Mesenchymal stem cell (in vitro differentiated cells and primary cell): ENCODE measurements at regions not wholly inside any gene's neighbourhood (a gene's known extent, or its start where the extent isn't known, plus 50 kb on each side); places are given as distances from the start of the nearest gene placed in this dataset.

Experiments used
- DNase-seq: peaks from one replicate; pipeline ENCODE4 v3.0.0-alpha.2; 2013
- H2AFZ ChIP-seq: one replicate; pipeline ENCODE4 v1.6.1; 2013; ENCODE audit warnings: low read depth, mild to moderate bottlenecking, control low read depth, inconsistent platforms, low read length, moderate library complexity
- H2AK5ac ChIP-seq: 2 replicates; pipeline ENCODE4 v1.6.1; 2013; ENCODE audit warnings: low read length, moderate library complexity, mild to moderate bottlenecking, inconsistent platforms; ENCODE audit not compliant: severe bottlenecking
- H2BK120ac ChIP-seq: one replicate; pipeline ENCODE4 v1.6.1; 2013; ENCODE audit warnings: low read depth, mild to moderate bottlenecking, inconsistent platforms, low read length, moderate library complexity
- H2BK12ac ChIP-seq, 2 experiments: one replicate each; pipeline ENCODE4 v1.6.1; 2013; ENCODE audit warnings: inconsistent platforms in 2 of 2, low read length in 2 of 2, mild to moderate bottlenecking in 2 of 2, moderate library complexity in 2 of 2, control low read depth in 1 of 2
- H2BK15ac ChIP-seq: one replicate; pipeline ENCODE4 v1.6.1; 2013; ENCODE audit warnings: mild to moderate bottlenecking, low read depth, inconsistent platforms; ENCODE audit not compliant: poor library complexity, severe bottlenecking
- H2BK5ac ChIP-seq: 2 replicates; pipeline ENCODE4 v1.6.1; 2013; ENCODE audit warnings: low read depth, mild to moderate bottlenecking, low read length, control low read depth, inconsistent platforms; ENCODE audit not compliant: poor library complexity, severe bottlenecking
- H3K14ac ChIP-seq, 2 experiments: one replicate each; pipeline ENCODE4 v1.6.1; 2013; ENCODE audit warnings: inconsistent platforms in 2 of 2, low read length in 2 of 2, control low read depth in 1 of 2, mild to moderate bottlenecking in 1 of 2, moderate library complexity in 1 of 2
- H3K18ac ChIP-seq, 2 experiments: one replicate each; pipeline ENCODE4 v1.6.1; 2013; ENCODE audit warnings: inconsistent platforms in 2 of 2, low read length in 2 of 2, control low read depth in 1 of 2, low read depth in 1 of 2, mild to moderate bottlenecking in 1 of 2
- H3K23ac ChIP-seq, 2 experiments: one replicate each; pipeline ENCODE4 v1.6.1; 2013; ENCODE audit warnings: inconsistent platforms in 2 of 2, low read length in 2 of 2, mild to moderate bottlenecking in 2 of 2, moderate library complexity in 2 of 2, control low read depth in 1 of 2
- H3K27ac ChIP-seq: 2 replicates; pipeline ENCODE4 v1.5.1; 2013; ENCODE audit warnings: mild to moderate bottlenecking, moderate library complexity, low read length, control low read depth, inconsistent platforms; ENCODE audit not compliant: poor library complexity, severe bottlenecking
- H3K27me3 ChIP-seq, 2 experiments: 2 replicates each; pipeline versions ENCODE4 v1.6.1 to v1.7.0; 2013; ENCODE audit warnings: low read length in 2 of 2, mild to moderate bottlenecking in 2 of 2, moderate library complexity in 2 of 2, control low read depth in 1 of 2, inconsistent platforms in 1 of 2; ENCODE audit not compliant: control insufficient read depth in 1 of 2, insufficient read depth in 1 of 2
- H3K36me3 ChIP-seq, 2 experiments: 2 replicates each; pipeline versions ENCODE4 v1.6.1 to v1.7.0; 2013; ENCODE audit warnings: low read length in 2 of 2, control low read depth in 1 of 2, inconsistent platforms in 1 of 2, low read depth in 1 of 2, mild to moderate bottlenecking in 1 of 2; ENCODE audit not compliant: insufficient read depth in 2 of 2, control insufficient read depth in 1 of 2
- H3K4ac ChIP-seq, 2 experiments: one replicate each; pipeline ENCODE4 v1.6.1; 2013; ENCODE audit warnings: inconsistent platforms in 2 of 2, low read length in 2 of 2, mild to moderate bottlenecking in 2 of 2, moderate library complexity in 2 of 2, control low read depth in 1 of 2, low read depth in 1 of 2
- H3K4me1 ChIP-seq: 2 replicates; pipeline ENCODE4 v1.6.1; 2013; ENCODE audit warnings: low read depth, low read length, control low read depth; ENCODE audit not compliant: control insufficient read depth, insufficient read depth
- H3K4me2 ChIP-seq: 2 replicates; pipeline ENCODE4 v1.6.1; 2013; ENCODE audit warnings: low read length, mild to moderate bottlenecking, inconsistent platforms; ENCODE audit not compliant: poor library complexity, severe bottlenecking
- H3K4me3 ChIP-seq, 2 experiments: 2 replicates each; pipeline versions ENCODE4 v1.5.1 to v1.7.0; 2013; ENCODE audit warnings: low read length in 2 of 2, mild to moderate bottlenecking in 2 of 2, control low read depth in 1 of 2, low read depth in 1 of 2; ENCODE audit not compliant: insufficient read depth in 1 of 2
- H3K79me1 ChIP-seq: replicated peaks from 2 replicates; pipeline ENCODE4 v1.6.1; 2013; ENCODE audit warnings: mild to moderate bottlenecking, control low read depth, low read length, inconsistent platforms; ENCODE audit not compliant: poor library complexity, severe bottlenecking
- H3K9ac ChIP-seq: 2 replicates; pipeline ENCODE4 v1.7.0; 2013; ENCODE audit warnings: mild to moderate bottlenecking, low read length, moderate library complexity
- H3K9me3 ChIP-seq: 2 replicates; pipeline ENCODE4 v1.7.0; 2013; ENCODE audit warnings: mild to moderate bottlenecking, low read length; ENCODE audit not compliant: control insufficient read depth
- H4K8ac ChIP-seq: one replicate; pipeline ENCODE4 v1.6.1; 2013; ENCODE audit warnings: inconsistent platforms, mild to moderate bottlenecking, low read length, moderate library complexity
- H4K91ac ChIP-seq: one replicate; pipeline ENCODE4 v1.6.1; 2013; ENCODE audit warnings: mild to moderate bottlenecking, low read length, inconsistent platforms
- WGBS: methylation state at CpG from one replicate; pipeline ENCODE4 v1.1.7; 2013; ENCODE audit warnings: mixed read lengths; 5-methylcytosine and 5-hydroxymethylcytosine counted together

GRCh38 chr1:30416221-30416820 is 307.1 kb downstream of the MATN1 start:
- Histone ChIP-seq H2AFZ (no peak overlapping the region), H3K27me3 (peaks cover 0 to 50% of the 10 kb centered on the region in 2 experiments), H2BK5ac (no peak overlapping the region), H3K9me3 (no peaks in the 10 kb centered on the region), H3K27ac (no peak overlapping the region), H3K4me3 (no peak overlapping the region), H2BK15ac (no peak overlapping the region), H3K79me1 (no peaks in the 10 kb centered on the region), H3K9ac (no peak overlapping the region), H3K4me2 (no peak overlapping the region), H3K23ac (no peak overlapping the region), H3K4ac (no peak overlapping the region), H4K91ac (no peak overlapping the region), H3K4me1 (no peaks in the 10 kb centered on the region), H2BK12ac (no peak overlapping the region), H4K8ac (no peak overlapping the region), H3K14ac (no peak overlapping the region), H2BK120ac (no peak overlapping the region), H3K18ac (no peak overlapping the region), H3K36me3 (no peaks in the 10 kb centered on the region), H2AK5ac (no peak overlapping the region)
- 69% methylated on average over 5 of the region's 6 CpGs for WGBS
- no peak for DNase-seq

DNA sequence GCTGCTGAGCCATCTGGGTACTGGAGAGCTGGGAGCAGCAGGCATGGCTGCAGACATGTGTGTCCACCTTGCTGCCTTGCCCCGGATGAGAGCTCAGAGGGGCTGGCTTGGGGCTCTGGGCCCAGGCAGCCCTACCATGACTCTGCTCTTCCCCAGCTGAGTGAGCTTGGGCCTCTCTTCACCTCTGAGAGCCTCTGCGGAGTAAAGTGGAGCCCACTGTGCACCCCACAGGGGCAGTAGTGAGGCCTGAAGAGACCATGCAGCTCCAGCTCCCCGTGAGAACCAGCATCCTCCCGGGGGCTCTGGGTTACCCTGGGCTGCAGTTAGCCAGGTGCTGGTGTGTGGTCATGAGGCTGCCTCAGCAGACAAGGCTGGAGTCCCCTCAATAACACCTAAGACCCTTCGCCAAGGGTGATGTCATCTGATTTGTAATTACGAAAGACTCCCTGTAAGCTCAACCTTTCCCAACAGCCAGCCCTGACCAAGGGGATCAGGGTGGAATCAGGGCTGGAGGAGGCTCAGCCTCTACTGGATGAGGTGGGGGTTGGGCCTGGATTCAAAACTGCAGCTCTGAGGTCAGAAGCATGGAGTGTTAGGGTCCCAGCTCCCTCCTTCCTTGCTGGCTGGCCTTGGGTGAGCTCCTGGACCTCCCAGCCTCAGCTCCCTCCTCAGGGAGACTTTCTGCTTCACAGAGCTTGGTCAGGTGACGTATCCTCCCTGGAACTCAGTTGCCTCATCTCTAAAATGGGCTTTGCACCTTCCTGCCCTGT is 308.0 kb downstream of the MATN1 start:
- H3K9ac ChIP-seq = no peak overlapping the region
- H2AK5ac ChIP-seq = no peak overlapping the region
- no peaks in the 10 kb centered on the region for H3K9me3 ChIP-seq
- no peaks in the 10 kb centered on the region for H3K79me1 ChIP-seq
- no peak overlapping the region for H3K14ac ChIP-seq
- no peak overlapping the region for H2BK12ac ChIP-seq
- no peak overlapping the region for H2BK5ac ChIP-seq
- H3K23ac ChIP-seq = no peak overlapping the region
- H3K27me3 ChIP-seq = peaks cover 0 to 41% of the 10 kb centered on the region in 2 experiments
- no peak overlapping the region for H3K4me2 ChIP-seq
- H2BK120ac ChIP-seq = no peak overlapping the region
- 62% methylated on average over 5 of the region's 7 CpGs for WGBS
- no peak overlapping the region for H2BK15ac ChIP-seq
- DNase-seq = no peak
- no peak overlapping the region for H2AFZ ChIP-seq
- H3K4me3 ChIP-seq = no peak overlapping the region
- no peak overlapping the region for H3K27ac ChIP-seq
- H3K18ac ChIP-seq = no peak overlapping the region
- no peak overlapping the region for H4K8ac ChIP-seq
- H4K91ac ChIP-seq = no peak overlapping the region
- H3K4ac ChIP-seq = no peak overlapping the region
- no peaks in the 10 kb centered on the region for H3K36me3 ChIP-seq
- H3K4me1 ChIP-seq = no peaks in the 10 kb centered on the region

DNA sequence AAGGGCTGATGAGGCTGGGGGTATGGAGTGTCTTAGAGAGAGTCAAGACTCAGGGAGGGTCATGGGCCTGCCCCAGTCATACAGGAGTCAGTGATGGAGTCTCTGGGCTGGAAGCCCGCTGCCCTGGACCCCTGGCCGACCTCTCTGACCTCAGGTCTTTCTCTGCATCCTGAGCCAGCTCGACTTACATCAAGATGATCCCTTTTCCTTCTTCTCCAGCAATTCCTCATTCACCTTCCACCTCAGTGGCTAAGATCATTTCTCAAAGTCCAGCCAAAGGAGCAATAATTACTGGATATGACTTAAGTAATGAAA is 308.6 kb downstream of the MATN1 start:
- no peak overlapping the region for H4K91ac ChIP-seq
- H3K27ac ChIP-seq = no peak overlapping the region
- H3K4me3 ChIP-seq = no peak overlapping the region
- H2AFZ ChIP-seq = no peak overlapping the region
- H3K36me3 ChIP-seq = no peaks in the 10 kb centered on the region
- no peak for DNase-seq
- H3K14ac ChIP-seq = no peak overlapping the region
- H3K4me2 ChIP-seq = no peak overlapping the region
- H3K79me1 ChIP-seq = no peaks in the 10 kb centered on the region
- no peak overlapping the region for H2BK5ac ChIP-seq
- H3K23ac ChIP-seq = no peak overlapping the region
- H3K4ac ChIP-seq = no peak overlapping the region
- H2AK5ac ChIP-seq = no peak overlapping the region
- H2BK15ac ChIP-seq = no peak overlapping the region
- H2BK120ac ChIP-seq = no peak overlapping the region
- H2BK12ac ChIP-seq = no peak overlapping the region
- no peaks in the 10 kb centered on the region for H3K9me3 ChIP-seq
- H4K8ac ChIP-seq = no peak overlapping the region
- peaks cover 0 to 36% of the 10 kb centered on the region in 2 experiments for H3K27me3 ChIP-seq
- 80% methylated on average over 1 of the region's 3 CpGs for WGBS
- no peak overlapping the region for H3K9ac ChIP-seq
- H3K18ac ChIP-seq = no peak overlapping the region
- H3K4me1 ChIP-seq = no peaks in the 10 kb centered on the region

GRCh38 chr1:30414086-30414850 is 309.1 kb downstream of the MATN1 start:
- no peak overlapping the region for H3K14ac ChIP-seq
- no peaks in the 10 kb centered on the region for H3K36me3 ChIP-seq
- H3K4me2 ChIP-seq = no peak overlapping the region
- no peak for DNase-seq
- H2AK5ac ChIP-seq = no peak overlapping the region
- H2BK120ac ChIP-seq = no peak overlapping the region
- H4K91ac ChIP-seq = no peak overlapping the region
- H3K27me3 ChIP-seq = peaks cover 0 to 30% of the 10 kb centered on the region in 2 experiments
- WGBS = 69% methylated on average over 14 of the region's 14 CpGs
- H3K4me3 ChIP-seq = no peak overlapping the region
- H3K4ac ChIP-seq = no peak overlapping the region
- no peak overlapping the region for H2BK5ac ChIP-seq
- no peak overlapping the region for H2BK15ac ChIP-seq
- H3K4me1 ChIP-seq = no peaks in the 10 kb centered on the region
- H3K27ac ChIP-seq = no peak overlapping the region
- H2BK12ac ChIP-seq = no peak overlapping the region
- no peaks in the 10 kb centered on the region for H3K79me1 ChIP-seq
- H4K8ac ChIP-seq = no peak overlapping the region
- no peaks in the 10 kb centered on the region for H3K9me3 ChIP-seq
- no peak overlapping the region for H3K9ac ChIP-seq
- H3K18ac ChIP-seq = no peak overlapping the region
- H2AFZ ChIP-seq = no peak overlapping the region
- H3K23ac ChIP-seq = no peak overlapping the region
